ENCODE measurements at regions not wholly inside any gene's neighbourhood (a gene's known extent, or its start where the extent isn't known, plus 50 kb on each side); places are given as distances from the start of the nearest gene placed in this dataset.

GRCh38 chr2:58834404-58834803 is 593.3 kb upstream of the FANCL start (continued):
- TF ChIP-seq GABPA (IDR thresholded peaks at IDR 0.05; ENCODE audit: borderline replicate concordance, insufficient read depth, low read length): no peak
- no peak for TF ChIP-seq SRF (IDR thresholded peaks at IDR 0.05; ENCODE audit: low read depth, low read length)
- peak in 1 of 2 experiments; percentile 7; a peak in 1 of 4 replicates for TF ChIP-seq RAD21 (IDR thresholded peaks at IDR 0.05 in 1 of 2, conservative IDR thresholded peaks at IDR 0.05 in 1 of 2; ENCODE audit: low read depth in 2 of 2, low read length in 2 of 2)
